Activated CD4-positive, alpha-beta memory T cell treated with anti-CD3 and anti-CD28 coated beads, Interleukin-2, amount 10 ng/mL, durations not matched to agents 7 days and 5 days (primary cell): ENCODE measurements at regions not wholly inside any gene's neighbourhood (a gene's known extent, or its start where the extent isn't known, plus 50 kb on each side); places are given as distances from the start of the nearest gene placed in this dataset.

Source experiments
- CTCF ChIA-PET: fragments of 350-600 bp; sonication (Branson Sonifier 250); formaldehyde crosslinking; loops from one replicate; lab custom pipeline; 2021; ENCODE audit warnings: antibody characterized with exemption, inconsistent platforms; lab: Charles Lee
- POLR2A ChIA-PET: fragments of 350-600 bp; sonication (Branson Sonifier 250); formaldehyde crosslinking; loops from one replicate; lab custom pipeline; 2021; ENCODE audit warnings: antibody characterized with exemption; lab: Charles Lee
- DNase-seq: peaks from one replicate; pipeline ENCODE4 v3.0.0-alpha.2; 2020
- H3K27ac Mint-ChIP-seq: one replicate; pipeline ENCODE4 v1.8.0; 2021; ENCODE audit warnings: mild to moderate bottlenecking, mixed read lengths
- H3K27me3 Mint-ChIP-seq: one replicate; pipeline ENCODE4 v1.8.0; 2021; ENCODE audit warnings: mixed read lengths
- H3K36me3 Mint-ChIP-seq: one replicate; pipeline ENCODE4 v1.8.0; 2021; ENCODE audit warnings: low read depth, mixed read lengths
- H3K4me1 Mint-ChIP-seq: one replicate; pipeline ENCODE4 v1.8.0; 2021; ENCODE audit warnings: mixed read lengths
- H3K4me3 Mint-ChIP-seq: one replicate; pipeline ENCODE4 v1.8.0; 2021; ENCODE audit warnings: mild to moderate bottlenecking, mixed read lengths
- H3K9me3 Mint-ChIP-seq: one replicate; pipeline ENCODE4 v1.8.0; 2021; ENCODE audit warnings: mixed read lengths

DNA sequence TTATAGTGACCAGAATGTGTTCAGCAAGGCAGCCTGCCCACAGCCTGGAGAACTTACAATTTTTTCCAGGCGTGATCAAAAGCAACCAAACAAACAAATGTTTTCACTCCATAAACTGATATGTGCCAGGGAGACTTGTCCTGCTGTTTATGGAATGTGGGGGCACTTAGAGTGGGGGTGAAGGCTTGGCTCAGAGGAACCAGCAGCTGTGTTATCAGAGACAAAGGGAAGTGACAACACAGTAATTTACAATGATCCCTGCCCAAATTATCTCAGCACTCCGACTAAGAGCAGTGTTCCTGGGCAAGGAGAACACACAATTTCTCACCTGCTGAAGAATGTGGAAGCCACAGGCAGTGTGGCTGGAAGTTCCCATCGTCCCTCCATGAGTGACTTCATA is 429.1 kb upstream of the IRX4 start:
- Mint-ChIP-seq H3K27ac (no peak overlapping the region), H3K9me3 (peaks cover 2% of the 10 kb centered on the region), H3K4me3 (no peak overlapping the region), H3K27me3 (no peaks in the 10 kb centered on the region), H3K4me1 (no peaks in the 10 kb centered on the region), H3K36me3 (no peaks in the 10 kb centered on the region)
- CTCF ChIA-PET: no interaction called here
- no peak for DNase-seq
- POLR2A ChIA-PET: no interaction called here

DNA sequence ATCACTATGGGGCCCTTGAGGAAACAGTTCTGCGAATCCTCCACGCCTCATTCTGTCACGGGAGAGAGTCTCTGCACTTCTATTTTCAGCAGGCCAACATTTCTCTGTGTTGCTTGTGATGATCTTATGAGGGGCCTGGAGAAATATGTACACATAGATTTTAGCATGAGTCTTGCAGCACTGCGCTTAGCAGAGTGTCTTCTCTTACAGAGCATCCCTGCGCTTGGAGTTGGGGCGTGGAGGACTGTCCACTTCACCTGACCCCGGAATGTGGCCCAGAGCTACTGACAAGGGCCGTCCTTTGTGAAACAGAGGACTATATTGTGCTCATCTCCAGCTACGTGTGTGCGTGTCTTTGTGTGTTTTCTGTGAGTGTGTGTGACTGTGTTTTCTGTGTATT is 428.2 kb upstream of the IRX4 start:
- Mint-ChIP-seq H3K4me1 (no peaks in the 10 kb centered on the region), H3K9me3 (peaks cover 2% of the 10 kb centered on the region), H3K4me3 (no peak overlapping the region), H3K36me3 (no peaks in the 10 kb centered on the region), H3K27ac (no peak overlapping the region), H3K27me3 (no peaks in the 10 kb centered on the region)
- DNase-seq: no peak
- ChIA-PET POLR2A (no interaction called here), CTCF (no interaction called here)

DNA sequence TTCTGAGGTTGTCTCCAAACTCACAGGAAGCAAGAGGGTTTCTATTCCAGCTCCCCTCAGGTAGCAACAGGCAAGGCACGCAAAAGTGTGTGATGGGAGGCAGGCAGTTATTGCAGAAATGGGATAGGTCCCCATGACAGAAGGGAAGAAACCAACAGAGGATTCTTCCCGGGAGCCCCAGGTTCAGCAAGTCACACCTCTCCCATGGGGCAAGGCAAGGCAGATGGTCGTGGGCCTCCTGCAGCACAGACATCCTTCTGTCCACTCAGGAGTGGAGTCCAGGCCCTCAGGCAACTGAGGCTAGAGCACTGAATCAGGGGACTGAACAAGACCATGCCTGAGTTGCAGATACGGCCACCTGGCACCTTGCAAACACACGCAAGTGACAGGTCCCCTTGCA is 424.9 kb upstream of the IRX4 start:
- no peaks in the 10 kb centered on the region for H3K9me3 Mint-ChIP-seq
- H3K4me3 Mint-ChIP-seq: no peak overlapping the region
- POLR2A ChIA-PET: no interaction called here
- no peak for DNase-seq
- no peaks in the 10 kb centered on the region for H3K4me1 Mint-ChIP-seq
- CTCF ChIA-PET: no interaction called here
- H3K36me3 Mint-ChIP-seq: no peaks in the 10 kb centered on the region
- no peaks in the 10 kb centered on the region for H3K27me3 Mint-ChIP-seq
- no peak overlapping the region for H3K27ac Mint-ChIP-seq

DNA sequence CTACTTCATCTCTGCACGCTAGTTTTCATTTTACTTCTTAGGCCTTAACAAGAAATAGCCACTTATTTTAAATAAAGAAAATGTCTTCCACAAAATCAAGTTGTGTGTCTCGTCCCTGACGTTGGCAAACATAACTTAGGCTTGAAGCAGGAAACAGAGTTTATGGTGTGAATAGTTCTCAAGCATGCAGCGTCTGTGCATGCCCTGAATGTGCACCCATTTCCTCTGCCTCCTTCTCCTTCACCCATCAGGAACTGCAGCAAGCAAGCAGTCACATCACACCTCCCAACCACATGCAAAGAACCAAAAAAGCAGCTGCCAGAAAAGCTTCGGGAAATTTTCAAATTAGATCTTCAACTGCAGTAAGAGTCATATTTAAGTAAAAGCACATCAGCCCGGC is 424.0 kb upstream of the IRX4 start:
- ChIA-PET POLR2A (no interaction called here), CTCF (no interaction called here)
- Mint-ChIP-seq H3K9me3 (no peaks in the 10 kb centered on the region), H3K4me3 (no peak overlapping the region), H3K27ac (no peak overlapping the region), H3K36me3 (no peaks in the 10 kb centered on the region), H3K4me1 (no peaks in the 10 kb centered on the region), H3K27me3 (no peaks in the 10 kb centered on the region)
- DNase-seq: no peak

DNA sequence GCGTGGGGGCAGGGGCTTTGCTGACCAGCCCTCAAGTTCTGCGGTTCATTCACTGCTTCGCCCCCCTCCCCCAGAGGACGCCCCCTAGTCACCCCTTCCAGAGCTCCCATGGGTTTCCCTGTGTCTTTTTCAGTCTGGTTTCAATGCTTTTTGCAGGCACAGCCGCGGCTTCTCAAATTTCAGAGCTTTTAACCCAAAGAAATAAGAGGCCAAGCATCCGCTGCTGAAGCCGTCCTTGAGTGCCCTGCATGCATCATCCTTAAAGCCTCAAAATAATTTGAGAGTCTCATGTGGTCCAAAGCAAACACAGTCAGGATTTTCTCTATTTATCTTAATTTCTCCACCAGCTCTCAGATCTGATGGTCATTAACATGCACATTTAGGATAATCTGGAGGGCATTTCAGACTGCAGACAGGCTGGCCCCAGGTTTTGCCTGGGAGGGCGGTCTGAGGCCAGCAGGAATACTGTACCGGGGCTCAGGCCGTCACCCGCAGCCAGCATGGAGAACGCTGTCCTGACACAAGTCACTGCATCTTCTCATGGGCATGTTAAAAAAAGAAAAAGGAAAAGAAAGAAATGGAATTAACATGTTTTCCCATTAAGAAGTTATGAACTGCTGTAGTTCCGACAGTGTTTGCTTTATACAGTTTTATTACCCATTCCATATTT is 420.8 kb upstream of the IRX4 start:
- Mint-ChIP-seq H3K4me3 (no peak overlapping the region), H3K4me1 (no peaks in the 10 kb centered on the region), H3K27me3 (no peaks in the 10 kb centered on the region), H3K36me3 (no peaks in the 10 kb centered on the region), H3K27ac (no peak overlapping the region), H3K9me3 (no peaks in the 10 kb centered on the region)
- DNase-seq: no peak
- ChIA-PET CTCF (no interaction called here), POLR2A (no interaction called here)

- Mint-ChIP-seq H3K9me3 (no peaks in the 10 kb centered on the region), H3K36me3 (no peaks in the 10 kb centered on the region), H3K27ac (no peak overlapping the region), H3K4me1 (no peaks in the 10 kb centered on the region), H3K4me3 (no peak overlapping the region), H3K27me3 (no peaks in the 10 kb centered on the region)
- ChIA-PET CTCF (no interaction called here), POLR2A (no interaction called here)
- no peak for DNase-seq
These were observed 419.4 kb upstream of the IRX4 start for GRCh38 chr5:2302169-2302568.

DNA sequence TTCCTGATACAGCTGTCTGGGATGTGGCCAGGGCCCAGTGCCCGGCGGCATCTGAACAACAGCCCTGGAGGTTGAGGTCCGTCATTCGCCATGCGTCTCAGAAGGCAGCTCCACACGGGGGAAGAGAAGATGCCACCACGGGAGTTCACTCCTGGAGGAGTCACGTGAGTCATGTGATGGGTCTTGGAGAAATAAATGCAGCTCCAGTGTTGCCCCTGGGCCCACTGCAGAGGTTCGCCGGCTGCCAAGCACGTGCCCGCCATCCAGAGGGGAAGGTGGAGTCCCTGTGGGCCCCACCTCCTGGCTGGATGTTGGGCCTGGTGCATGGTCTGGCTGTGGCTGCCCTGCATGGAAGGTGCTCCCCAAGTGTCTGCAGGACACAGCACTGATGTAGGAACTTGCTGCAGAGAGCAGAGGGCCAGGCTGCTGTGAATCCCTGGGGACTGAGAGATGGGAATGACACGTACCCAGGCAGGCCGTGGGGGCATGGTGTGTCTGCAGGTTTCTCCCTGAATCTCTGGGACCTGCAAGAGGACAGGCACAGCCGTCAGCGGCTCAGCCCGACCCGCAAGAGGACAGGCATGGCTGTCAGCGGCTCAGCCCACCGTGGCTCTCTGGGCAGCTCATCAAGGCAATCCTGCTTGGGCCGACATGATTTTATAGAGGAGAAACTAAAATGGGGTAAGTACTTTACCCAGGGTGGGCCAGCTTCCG is 418.3 kb upstream of the IRX4 start:
- Mint-ChIP-seq H3K4me1 (no peaks in the 10 kb centered on the region), H3K27ac (no peak overlapping the region), H3K9me3 (no peaks in the 10 kb centered on the region), H3K36me3 (no peaks in the 10 kb centered on the region), H3K4me3 (no peak overlapping the region), H3K27me3 (no peaks in the 10 kb centered on the region)
- ChIA-PET CTCF (no interaction called here), POLR2A (no interaction called here)
- no peak for DNase-seq

- ChIA-PET POLR2A (no interaction called here), CTCF (no interaction called here)
- H3K4me3 Mint-ChIP-seq: no peak overlapping the region
- no peaks in the 10 kb centered on the region for H3K4me1 Mint-ChIP-seq
- H3K36me3 Mint-ChIP-seq: no peaks in the 10 kb centered on the region
- DNase-seq: no peak
- H3K27me3 Mint-ChIP-seq: no peaks in the 10 kb centered on the region
- H3K27ac Mint-ChIP-seq: no peak overlapping the region
- H3K9me3 Mint-ChIP-seq: no peaks in the 10 kb centered on the region
These were observed 417.7 kb upstream of the IRX4 start for GRCh38 chr5:2300421-2300820.

DNA sequence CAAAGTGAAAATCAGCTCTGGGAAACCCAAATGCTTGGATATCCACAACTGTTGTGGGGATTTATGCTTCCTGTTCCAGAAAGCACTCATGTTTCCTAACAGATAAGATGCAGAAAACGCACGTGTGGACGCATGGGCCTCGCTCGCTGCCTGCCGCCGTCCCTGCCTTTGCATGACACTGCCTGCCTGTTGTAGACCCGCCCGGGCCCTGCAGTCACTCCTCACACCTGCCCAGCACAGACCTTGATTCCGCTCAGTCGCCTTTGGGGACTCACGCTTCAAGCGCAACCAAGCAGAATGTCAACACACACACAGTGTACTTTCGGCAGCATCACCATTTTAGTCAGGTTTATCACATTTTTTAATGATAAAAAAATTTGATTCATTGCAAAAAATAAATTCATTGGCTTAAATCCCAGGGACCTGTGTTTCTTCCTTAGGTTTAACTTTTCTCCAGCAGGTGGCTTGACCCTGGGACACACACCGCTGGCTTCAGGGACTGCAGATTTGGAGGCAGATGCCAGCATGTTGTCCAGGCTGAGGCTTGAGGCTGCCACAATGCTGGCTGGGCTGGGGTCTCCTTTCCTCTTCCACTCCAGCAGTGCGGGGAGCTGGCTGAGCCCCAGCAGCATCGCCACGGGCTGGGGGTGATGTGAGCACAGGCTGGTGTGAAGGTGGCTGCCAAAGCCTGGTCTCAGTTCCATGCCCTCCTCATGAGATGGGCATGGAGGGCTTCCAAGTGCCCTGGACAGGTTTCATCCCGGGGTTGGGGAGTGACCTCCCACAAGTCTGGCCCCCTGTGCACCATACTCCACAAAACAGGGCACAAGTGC is 416.9 kb upstream of the IRX4 start:
- ChIA-PET CTCF (no interaction called here), POLR2A (no interaction called here)
- DNase-seq: no peak
- Mint-ChIP-seq H3K36me3 (no peaks in the 10 kb centered on the region), H3K27ac (no peak overlapping the region), H3K9me3 (no peaks in the 10 kb centered on the region), H3K4me1 (no peaks in the 10 kb centered on the region), H3K4me3 (no peak overlapping the region), H3K27me3 (no peaks in the 10 kb centered on the region)

- no peaks in the 10 kb centered on the region for H3K36me3 Mint-ChIP-seq
- no peak overlapping the region for H3K27ac Mint-ChIP-seq
- no peaks in the 10 kb centered on the region for H3K4me1 Mint-ChIP-seq
- no peaks in the 10 kb centered on the region for H3K27me3 Mint-ChIP-seq
- no peaks in the 10 kb centered on the region for H3K9me3 Mint-ChIP-seq
- H3K4me3 Mint-ChIP-seq: no peak overlapping the region
- POLR2A ChIA-PET: no interaction called here
- CTCF ChIA-PET: no interaction called here
- no peak for DNase-seq
These were observed 416.1 kb upstream of the IRX4 start for GRCh38 chr5:2298781-2299180.

DNA sequence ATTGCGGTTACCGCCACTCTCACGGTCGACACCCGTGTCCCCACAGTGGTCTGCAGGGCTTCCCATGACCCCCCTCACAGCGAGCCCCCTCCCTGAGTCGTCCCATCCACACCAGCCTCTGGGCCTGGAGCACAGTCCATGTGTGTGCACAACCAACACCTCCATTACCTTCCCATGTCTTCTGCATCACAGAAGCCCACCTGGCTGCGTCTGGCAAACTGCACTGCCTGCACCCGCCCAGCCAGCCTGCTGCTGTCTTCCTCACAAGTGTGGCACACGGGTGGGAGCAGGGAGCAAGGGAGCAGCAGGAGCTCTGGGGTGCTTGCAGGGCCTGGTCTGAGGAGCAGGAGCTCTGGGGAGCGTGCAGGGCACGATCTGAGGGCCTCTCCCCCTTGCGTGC is 415.3 kb upstream of the IRX4 start:
- no peaks in the 10 kb centered on the region for H3K27me3 Mint-ChIP-seq
- POLR2A ChIA-PET: no interaction called here
- H3K4me1 Mint-ChIP-seq: no peaks in the 10 kb centered on the region
- no peaks in the 10 kb centered on the region for H3K9me3 Mint-ChIP-seq
- H3K27ac Mint-ChIP-seq: no peak overlapping the region
- H3K36me3 Mint-ChIP-seq: no peaks in the 10 kb centered on the region
- no peak for DNase-seq
- H3K4me3 Mint-ChIP-seq: no peak overlapping the region
- CTCF ChIA-PET: no interaction called here

GRCh38 chr5:2295476-2295875 is 412.8 kb upstream of the IRX4 start:
- H3K27ac Mint-ChIP-seq: no peak overlapping the region
- POLR2A ChIA-PET: no interaction called here
- no peak for DNase-seq
- H3K36me3 Mint-ChIP-seq: no peaks in the 10 kb centered on the region
- no peaks in the 10 kb centered on the region for H3K9me3 Mint-ChIP-seq
- CTCF ChIA-PET: no interaction called here
- H3K27me3 Mint-ChIP-seq: no peaks in the 10 kb centered on the region
- H3K4me3 Mint-ChIP-seq: no peak overlapping the region
- no peaks in the 10 kb centered on the region for H3K4me1 Mint-ChIP-seq

GRCh38 chr5:2293906-2294305 is 411.2 kb upstream of the IRX4 start:
- H3K27me3 Mint-ChIP-seq: no peaks in the 10 kb centered on the region
- no peak overlapping the region for H3K4me3 Mint-ChIP-seq
- ChIA-PET CTCF (no interaction called here), POLR2A (no interaction called here)
- H3K36me3 Mint-ChIP-seq: no peaks in the 10 kb centered on the region
- no peak overlapping the region for H3K27ac Mint-ChIP-seq
- no peaks in the 10 kb centered on the region for H3K4me1 Mint-ChIP-seq
- no peak for DNase-seq
- H3K9me3 Mint-ChIP-seq: no peaks in the 10 kb centered on the region
